WI38 (cell line): ENCODE measurements at regions not wholly inside any gene's neighbourhood (a gene's known extent, or its start where the extent isn't known, plus 50 kb on each side); places are given as distances from the start of the nearest gene placed in this dataset.
"Not testable (repeated sequence)": the region's sequence is repeated elsewhere in the genome, so short reads cannot be mapped to it uniquely, and the experiment has no call there.

ENCODE experiments used
- H3K4me3 ChIP-seq: 2 replicates; pipeline ENCODE4 v1.5.1; 2011; ENCODE audit warnings: low read depth, mild to moderate bottlenecking, control low read depth, low read length
- TF ChIP-seq, protein P1 (sequence below): IDR thresholded peaks from 2 replicates; pipeline ENCODE4 v1.5.1; 2012; ENCODE audit warnings: low read depth, mild to moderate bottlenecking, control low read depth, low read length

DNA sequence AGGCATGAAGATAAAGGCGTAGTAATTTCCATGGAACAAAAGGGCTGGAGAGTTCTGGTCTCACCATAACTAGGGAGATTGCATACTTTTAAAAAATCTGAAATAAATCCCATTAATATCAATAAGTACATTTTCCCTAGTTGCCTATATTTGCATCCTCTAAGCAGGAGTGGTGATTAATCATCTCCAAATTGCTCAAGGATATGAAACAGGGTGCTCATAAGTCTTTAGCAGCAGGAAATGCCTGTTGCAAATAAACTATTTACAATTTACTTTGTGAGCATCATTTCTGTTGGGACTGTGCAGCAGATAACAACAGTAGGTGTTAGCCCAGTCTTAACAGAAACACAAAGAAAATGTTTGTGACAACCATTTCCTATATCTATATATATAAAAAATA, 92.4 kb upstream of the TMEM178A start:
- H3K4me3 ChIP-seq, result no peak overlapping the region
- TF ChIP-seq, protein P1, sequence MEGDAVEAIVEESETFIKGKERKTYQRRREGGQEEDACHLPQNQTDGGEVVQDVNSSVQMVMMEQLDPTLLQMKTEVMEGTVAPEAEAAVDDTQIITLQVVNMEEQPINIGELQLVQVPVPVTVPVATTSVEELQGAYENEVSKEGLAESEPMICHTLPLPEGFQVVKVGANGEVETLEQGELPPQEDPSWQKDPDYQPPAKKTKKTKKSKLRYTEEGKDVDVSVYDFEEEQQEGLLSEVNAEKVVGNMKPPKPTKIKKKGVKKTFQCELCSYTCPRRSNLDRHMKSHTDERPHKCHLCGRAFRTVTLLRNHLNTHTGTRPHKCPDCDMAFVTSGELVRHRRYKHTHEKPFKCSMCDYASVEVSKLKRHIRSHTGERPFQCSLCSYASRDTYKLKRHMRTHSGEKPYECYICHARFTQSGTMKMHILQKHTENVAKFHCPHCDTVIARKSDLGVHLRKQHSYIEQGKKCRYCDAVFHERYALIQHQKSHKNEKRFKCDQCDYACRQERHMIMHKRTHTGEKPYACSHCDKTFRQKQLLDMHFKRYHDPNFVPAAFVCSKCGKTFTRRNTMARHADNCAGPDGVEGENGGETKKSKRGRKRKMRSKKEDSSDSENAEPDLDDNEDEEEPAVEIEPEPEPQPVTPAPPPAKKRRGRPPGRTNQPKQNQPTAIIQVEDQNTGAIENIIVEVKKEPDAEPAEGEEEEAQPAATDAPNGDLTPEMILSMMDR, result no peak

DNA sequence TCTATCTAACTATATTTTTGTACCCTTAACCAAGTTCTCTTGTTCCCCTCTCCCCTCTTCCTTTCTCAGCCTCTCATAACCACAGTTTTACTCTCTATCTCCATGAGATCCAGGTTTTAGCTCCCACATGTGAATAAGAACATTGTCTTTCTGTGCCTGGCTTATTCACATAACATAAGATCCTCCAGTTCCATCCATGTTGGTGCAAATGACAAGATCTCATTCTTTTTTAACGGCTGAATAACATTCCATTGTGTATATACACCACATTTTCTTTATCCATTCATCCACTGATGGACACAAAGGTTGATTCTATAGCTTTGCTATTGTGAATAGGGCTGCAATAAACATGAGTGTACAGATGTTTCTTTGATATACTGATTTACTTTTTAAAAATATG, 83.9 kb upstream of the TMEM178A start:
- no peak overlapping the region for H3K4me3 ChIP-seq
- TF ChIP-seq, protein P1, result no peak

GRCh38 chr2:39583213-39583612, 82.5 kb upstream of the TMEM178A start:
- no peak overlapping the region for H3K4me3 ChIP-seq
- TF ChIP-seq, protein P1, result no peak

GRCh38 chr2:39583781-39584180, 81.9 kb upstream of the TMEM178A start:
- TF ChIP-seq, protein P1, result no peak
- no peak overlapping the region for H3K4me3 ChIP-seq

DNA sequence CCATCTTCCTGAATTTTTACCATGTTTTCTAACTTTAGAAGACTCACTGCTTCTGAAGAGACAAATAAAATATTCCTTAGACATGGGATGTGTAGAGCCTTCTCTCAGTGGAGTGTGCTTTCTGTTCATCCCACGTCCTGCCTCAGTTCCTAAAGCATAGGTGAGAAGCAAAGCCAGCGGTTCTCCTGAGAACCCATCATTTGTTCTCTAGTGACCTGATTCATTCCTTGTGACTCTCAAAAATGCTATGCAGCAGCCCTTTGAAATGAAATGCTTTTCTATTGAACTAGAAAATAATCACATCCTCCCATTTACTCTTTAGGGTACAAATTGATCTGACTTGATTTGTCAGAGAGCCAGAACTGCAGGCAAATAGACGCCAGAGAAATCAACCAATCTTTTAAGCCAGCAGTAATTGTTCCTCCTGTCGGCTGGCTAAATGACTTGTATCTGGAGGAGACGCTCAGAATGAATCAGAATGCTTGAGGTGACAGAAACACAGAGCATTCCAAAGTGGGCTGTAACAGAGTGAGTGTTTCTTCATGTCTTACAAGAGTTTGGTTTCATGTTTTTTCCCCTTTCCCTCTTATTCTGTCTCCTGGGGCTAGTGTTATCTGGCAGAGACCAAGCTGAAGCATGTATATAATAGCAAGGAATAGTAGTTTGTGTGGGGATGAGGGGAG, 81.3 kb upstream of the TMEM178A start:
- TF ChIP-seq, protein P1, result no peak
- H3K4me3 ChIP-seq, result no peak overlapping the region

GRCh38 chr2:39585531-39585930, 80.2 kb upstream of the TMEM178A start:
- H3K4me3 ChIP-seq, result not testable (repeated sequence)

- H3K4me3 ChIP-seq, result no peak overlapping the region
- TF ChIP-seq, protein P1, result no peak
Observed at GRCh38 chr2:39587168-39587567, 78.5 kb upstream of the TMEM178A start.

DNA sequence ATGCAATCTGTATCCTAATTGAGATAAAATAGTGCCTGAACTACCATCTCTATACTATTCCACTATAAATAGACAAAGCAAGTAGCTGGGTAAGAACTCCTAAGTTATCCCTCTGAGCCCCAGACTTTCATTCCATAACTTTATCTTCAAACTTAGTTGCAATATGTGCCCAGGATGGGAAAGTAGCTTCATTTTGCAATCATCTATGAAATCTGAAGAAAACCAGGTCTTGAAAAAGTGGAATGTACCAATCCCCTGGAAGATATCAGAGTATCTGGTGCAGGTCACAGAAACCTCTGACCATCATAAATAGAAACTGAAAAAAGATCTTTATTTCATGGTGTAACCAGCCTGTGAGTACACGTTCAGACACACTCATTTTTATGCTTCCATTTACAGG, 78.1 kb upstream of the TMEM178A start:
- no peak overlapping the region for H3K4me3 ChIP-seq
- TF ChIP-seq, protein P1, result no peak
